Keratinocyte (primary cell): ENCODE measurements at regions not wholly inside any gene's neighbourhood (a gene's known extent, or its start where the extent isn't known, plus 50 kb on each side); places are given as distances from the start of the nearest gene placed in this dataset.

Experiments used
- DNase-seq: peaks from one replicate; pipeline ENCODE4 v3.0.0-alpha.2; 2011; ENCODE audit warnings: low read depth, missing footprints, low spot score
- FAIRE-seq: peaks from 2 replicates; lab custom pipeline; 2011; peaks lifted over from hg19 to GRCh38; lab: Jason Lieb, UNC
- H2AFZ ChIP-seq: 2 replicates; pipeline ENCODE4 v1.6.0; 2012; ENCODE audit warnings: low read length, control low read depth, inconsistent platforms; ENCODE audit not compliant: control insufficient read depth
- H3K27ac ChIP-seq: 2 replicates; pipeline ENCODE4 v1.5.1; 2011; ENCODE audit warnings: low read length; ENCODE audit not compliant: control insufficient read depth, insufficient read depth
- H3K27me3 ChIP-seq: 3 replicates; pipeline ENCODE4 v1.6.0; 2011; ENCODE audit warnings: low read length; ENCODE audit not compliant: control insufficient read depth, insufficient read depth; ENCODE audit errors: extremely low read depth
- H3K36me3 ChIP-seq, 2 experiments: 2 replicates in 1 of 2; 3 replicates in 1 of 2; pipeline ENCODE4 v1.5.1; 2011; ENCODE audit warnings: low read length in 2 of 2, mild to moderate bottlenecking in 1 of 2; ENCODE audit not compliant: control insufficient read depth in 2 of 2, insufficient read depth in 2 of 2; ENCODE audit errors: extremely low read depth in 1 of 2
- H3K4me1 ChIP-seq: 3 replicates; pipeline ENCODE4 v1.5.1; 2011; ENCODE audit warnings: low read length; ENCODE audit not compliant: control insufficient read depth, insufficient read depth; ENCODE audit errors: extremely low read depth
- H3K4me2 ChIP-seq: 3 replicates; pipeline ENCODE4 v1.6.0; 2011; ENCODE audit warnings: low read depth, low read length; ENCODE audit not compliant: control insufficient read depth, insufficient read depth; ENCODE audit errors: extremely low read depth
- H3K4me3 ChIP-seq, 3 experiments: fragments of 200-600 bp in 1 of 3; sonication (generic) in 1 of 3; 2 replicates in 2 of 3; 3 replicates in 1 of 3; pipeline ENCODE4 v1.5.1; 2011 to 2016; ENCODE audit warnings: low read length in 3 of 3, mild to moderate bottlenecking in 3 of 3, control low read depth in 2 of 3, inconsistent platforms in 1 of 3, low read depth in 1 of 3, mixed read lengths in 1 of 3, mixed run types in 1 of 3, moderate library complexity in 1 of 3; ENCODE audit not compliant: control insufficient read depth in 2 of 3, insufficient read depth in 2 of 3; ENCODE audit errors: extremely low read depth in 1 of 3
- H3K79me2 ChIP-seq: 2 replicates; pipeline ENCODE4 v1.6.0; 2012; ENCODE audit warnings: low read length; ENCODE audit not compliant: control insufficient read depth, insufficient read depth
- H3K9ac ChIP-seq: 3 replicates; pipeline ENCODE4 v1.6.0; 2011; ENCODE audit warnings: low read length; ENCODE audit not compliant: control insufficient read depth, insufficient read depth; ENCODE audit errors: extremely low read depth
- H3K9me1 ChIP-seq: 3 replicates; pipeline ENCODE4 v1.6.0; 2011; ENCODE audit warnings: low read length; ENCODE audit not compliant: control insufficient read depth, insufficient read depth; ENCODE audit errors: extremely low read depth
- H3K9me3 ChIP-seq: 2 replicates; pipeline ENCODE4 v1.5.1; 2012; ENCODE audit warnings: low read depth, low read length; ENCODE audit not compliant: control insufficient read depth
- H4K20me1 ChIP-seq: 3 replicates; pipeline ENCODE4 v1.6.0; 2011; ENCODE audit warnings: low read length; ENCODE audit not compliant: control insufficient read depth, insufficient read depth; ENCODE audit errors: extremely low read depth
- CTCF ChIP-seq, 3 experiments: IDR thresholded peaks in 1 of 3; conservative IDR thresholded peaks in 1 of 3; optimal IDR thresholded peaks in 1 of 3; 2 replicates in 2 of 3; 3 replicates in 1 of 3; pipeline versions ENCODE3 to v1.5.1; 2011; ENCODE audit warnings: low read length in 3 of 3, mild to moderate bottlenecking in 3 of 3, moderate library complexity in 2 of 3, control low read depth in 1 of 3, inconsistent platforms in 1 of 3; ENCODE audit not compliant: insufficient read depth in 2 of 3; ENCODE audit errors: extremely low read depth in 1 of 3
- EZH2 ChIP-seq: IDR thresholded peaks from one replicate; pipeline ENCODE4 v1.6.1; 2012; ENCODE audit warnings: inconsistent platforms, mild to moderate bottlenecking, low read length, moderate library complexity
- dilution Hi-C: fragments of 300-500 bp; cut with MboI; formaldehyde crosslinking; loops from one replicate; pipeline ENCODE4 v1.7.0; 2020; ENCODE audit warnings: low sequenced_read_pairs; ENCODE audit not compliant: extremely low pct_ligation_motif_present

GRCh38 chr9:119836036-119836435 is 466.8 kb upstream of the BRINP1 start:
- FAIRE-seq (no peak), DNase-seq (no peak)
- H4K20me1 ChIP-seq = no peaks in the 10 kb centered on the region
- no peaks in the 10 kb centered on the region for H3K4me1 ChIP-seq
- H3K36me3 ChIP-seq = no peaks in the 10 kb centered on the region
- no peak for TF ChIP-seq CTCF (optimal IDR thresholded peaks at IDR 0.05 in 1 of 3, IDR thresholded peaks at IDR 0.05 in 1 of 3, conservative IDR thresholded peaks at IDR 0.05 in 1 of 3; ENCODE audit: extremely low read depth in 1 of 3, insufficient read depth in 2 of 3, low read length in 3 of 3)
- TF ChIP-seq EZH2 = no peak
- H2AFZ ChIP-seq = no peak overlapping the region
- no peaks in the 10 kb centered on the region for H3K9me1 ChIP-seq
- H3K27ac ChIP-seq = no peak overlapping the region
- H3K4me3 ChIP-seq = no peak overlapping the region
- no peaks in the 10 kb centered on the region for H3K27me3 ChIP-seq
- no peak overlapping the region for H3K4me2 ChIP-seq
- H3K9ac ChIP-seq = no peak overlapping the region
- dilution Hi-C loops = no loop called here
- no peaks in the 10 kb centered on the region for H3K9me3 ChIP-seq
- H3K79me2 ChIP-seq = no peaks in the 10 kb centered on the region

- TF ChIP-seq EZH2 (no peak), CTCF (optimal IDR thresholded peaks at IDR 0.05 in 1 of 3, IDR thresholded peaks at IDR 0.05 in 1 of 3, conservative IDR thresholded peaks at IDR 0.05 in 1 of 3; ENCODE audit: extremely low read depth in 1 of 3, insufficient read depth in 2 of 3, low read length in 3 of 3) (no peak)
These were observed 464.9 kb upstream of the BRINP1 start for GRCh38 chr9:119834064-119834620.

More at GRCh38 chr9:119834064-119834620, 464.9 kb upstream of the BRINP1 start:
- dilution Hi-C loops = no loop called here
- H3K4me2 ChIP-seq = no peak overlapping the region
- no peaks in the 10 kb centered on the region for H3K36me3 ChIP-seq
- no peak overlapping the region for H3K4me3 ChIP-seq
- H3K79me2 ChIP-seq = no peaks in the 10 kb centered on the region
- no peaks in the 10 kb centered on the region for H3K9me3 ChIP-seq
- H2AFZ ChIP-seq = no peak overlapping the region
- H3K27me3 ChIP-seq = no peaks in the 10 kb centered on the region
- DNase-seq = no peak
- no peak overlapping the region for H3K9ac ChIP-seq
- H3K4me1 ChIP-seq = no peaks in the 10 kb centered on the region
- H3K9me1 ChIP-seq = no peaks in the 10 kb centered on the region
- no peak for FAIRE-seq
- H4K20me1 ChIP-seq = no peaks in the 10 kb centered on the region
- no peak overlapping the region for H3K27ac ChIP-seq
